AG04450 (cell line): ENCODE measurements at regions not wholly inside any gene's neighbourhood (a gene's known extent, or its start where the extent isn't known, plus 50 kb on each side); places are given as distances from the start of the nearest gene placed in this dataset.

ENCODE experiments used
- CTCF ChIA-PET: fragments of 300-600, 350-600 bp; formaldehyde crosslinking; extraction: SDS; loops from one replicate; lab custom pipeline; 2022; ENCODE audit warnings: antibody characterized with exemption, inconsistent platforms; lab: Charles Lee
- POLR2A ChIA-PET: fragments of 350-600 bp; formaldehyde crosslinking; extraction: SDS; loops from one replicate; lab custom pipeline; 2021; ENCODE audit warnings: antibody characterized with exemption, inconsistent platforms; lab: Yijun Ruan, JAX
- DNase-seq: peaks from one replicate; pipeline ENCODE4 v3.0.0-alpha.2; 2011; ENCODE audit warnings: low read depth, low spot score
- H3K27ac ChIP-seq: one replicate; pipeline ENCODE4 v1.5.1; 2012; ENCODE audit warnings: low read depth, low read length, control low read depth
- H3K27me3 ChIP-seq: one replicate; pipeline ENCODE4 v1.6.0; 2012; ENCODE audit warnings: low read length; ENCODE audit not compliant: control insufficient read depth, insufficient read depth
- H3K4me3 ChIP-seq: 2 replicates; pipeline ENCODE4 v1.5.1; 2011; ENCODE audit warnings: mild to moderate bottlenecking, low read depth, low read length, control low read depth
- H3K9me3 ChIP-seq: 2 replicates; pipeline ENCODE4 v1.5.1; 2012; ENCODE audit warnings: low read length; ENCODE audit not compliant: control insufficient read depth, insufficient read depth
- CTCF ChIP-seq: IDR thresholded peaks from 2 replicates; pipeline ENCODE4 v1.5.1; 2011; ENCODE audit warnings: low read depth, low read length, control low read depth, inconsistent platforms

DNA sequence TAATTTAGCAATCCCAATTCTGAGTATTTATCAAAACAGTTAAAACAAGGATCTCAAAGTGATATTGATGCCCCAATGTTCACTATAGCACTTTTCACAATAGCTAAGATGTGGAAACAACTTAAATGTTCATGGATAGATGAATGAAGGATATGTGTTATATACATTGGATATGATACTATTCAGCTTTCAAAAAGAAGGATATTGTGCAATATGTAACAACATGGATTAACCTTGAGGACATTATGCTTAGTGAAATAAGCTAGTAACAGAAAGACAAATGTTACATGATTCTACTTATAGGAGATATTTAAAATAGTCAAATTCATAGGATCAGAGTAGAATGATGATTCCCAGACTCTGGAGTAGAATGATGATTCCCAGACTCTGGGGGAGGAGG, 78.0 kb downstream of the INSIG2 start:
- DNase-seq = no peak
- ChIA-PET CTCF (interaction anchor here (0.6 to 1.5 kb wide), 3 partner anchors 13 to 868 kb away, joined by 3 read pairs; no protein-coding TSS in a partner anchor), POLR2A (no interaction called here)
- H3K9me3 ChIP-seq = no peaks in the 10 kb centered on the region
- TF ChIP-seq CTCF = no peak
- H3K27me3 ChIP-seq = no peaks in the 10 kb centered on the region
- no peak overlapping the region for H3K4me3 ChIP-seq
- H3K27ac ChIP-seq = no peak overlapping the region

DNA sequence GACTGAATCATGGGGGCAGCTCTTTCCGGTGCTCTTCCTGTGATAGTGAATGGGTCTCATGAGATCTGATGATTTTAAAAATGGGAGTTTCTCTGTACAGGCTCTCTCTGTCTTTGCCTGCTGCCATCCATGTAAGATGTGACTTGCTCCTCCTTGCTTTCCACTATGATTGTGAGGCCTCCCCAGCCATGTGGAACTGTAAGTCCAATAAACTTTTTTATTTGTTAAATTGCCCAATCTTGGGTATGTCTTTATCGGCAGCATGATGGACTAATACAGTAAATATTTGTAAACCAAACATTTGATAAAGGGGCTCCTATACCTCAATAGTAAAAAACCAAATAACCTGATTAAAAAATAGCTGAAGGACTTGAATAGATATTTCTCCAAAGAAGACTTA, 77.3 kb downstream of the INSIG2 start:
- Histone ChIP-seq H3K27me3 (no peaks in the 10 kb centered on the region), H3K4me3 (no peak overlapping the region), H3K27ac (no peak overlapping the region), H3K9me3 (no peaks in the 10 kb centered on the region)
- TF ChIP-seq CTCF = no peak
- POLR2A ChIA-PET = no interaction called here
- CTCF ChIA-PET = interaction anchor here (1.5 kb wide), 1 partner anchor 13 kb away, joined by 3 read pairs; no protein-coding TSS in a partner anchor
- DNase-seq = no peak
